ENCODE measurements at regions not wholly inside any gene's neighbourhood (a gene's known extent, or its start where the extent isn't known, plus 50 kb on each side); places are given as distances from the start of the nearest gene placed in this dataset.

GRCh38 chr13:50574731-50575130, 268.8 kb downstream of the DLEU7 start:
- no peak for DNase-seq (ENCODE audit: low read depth in 2 of 2)

GRCh38 chr13:50575138-50575537, 268.4 kb downstream of the DLEU7 start:
- no peak for DNase-seq (ENCODE audit: low read depth in 2 of 2)

- no peak for DNase-seq (ENCODE audit: low read depth in 2 of 2)
Observed at GRCh38 chr13:50576156-50576555, 267.3 kb downstream of the DLEU7 start.

GRCh38 chr13:50577806-50578205, 265.7 kb downstream of the DLEU7 start:
- no peak for DNase-seq (ENCODE audit: low read depth in 2 of 2)

- no peak for DNase-seq (ENCODE audit: low read depth in 2 of 2)
Observed at GRCh38 chr13:50580684-50581305, 262.7 kb downstream of the DLEU7 start.

- no peak for DNase-seq (ENCODE audit: low read depth in 2 of 2)
Observed at GRCh38 chr13:50581586-50582196, 261.8 kb downstream of the DLEU7 start.

GRCh38 chr13:50584856-50585580, 258.5 kb downstream of the DLEU7 start:
- no peak for DNase-seq (ENCODE audit: low read depth in 2 of 2)

- DNase-seq (ENCODE audit: low read depth in 2 of 2): no peak
Observed at GRCh38 chr13:50585674-50586413, 257.6 kb downstream of the DLEU7 start.

- DNase-seq (ENCODE audit: low read depth in 2 of 2): no peak
Observed at GRCh38 chr13:50586414-50587083, 256.9 kb downstream of the DLEU7 start.

- no peak for DNase-seq (ENCODE audit: low read depth in 2 of 2)
Observed at GRCh38 chr13:50587115-50587514, 256.4 kb downstream of the DLEU7 start.

GRCh38 chr13:50587645-50588373, 255.7 kb downstream of the DLEU7 start:
- no peak for DNase-seq (ENCODE audit: low read depth in 2 of 2)

GRCh38 chr13:50588491-50589130, 254.9 kb downstream of the DLEU7 start:
- no peak for DNase-seq (ENCODE audit: low read depth in 2 of 2)

- no peak for DNase-seq (ENCODE audit: low read depth in 2 of 2)
Observed at GRCh38 chr13:50589139-50589538, 254.4 kb downstream of the DLEU7 start.

GRCh38 chr13:50589651-50590054, 253.8 kb downstream of the DLEU7 start:
- DNase-seq (ENCODE audit: low read depth in 2 of 2): no peak

GRCh38 chr13:50592412-50593155, 250.9 kb downstream of the DLEU7 start:
- DNase-seq (ENCODE audit: low read depth in 2 of 2): no peak

GRCh38 chr13:50593207-50593606, 250.3 kb downstream of the DLEU7 start:
- DNase-seq (ENCODE audit: low read depth in 2 of 2): no peak

- peak; percentile 12 to 34 for DNase-seq (ENCODE audit: low read depth in 2 of 2)
Observed at GRCh38 chr13:50594276-50595051, 249.0 kb downstream of the DLEU7 start.

GRCh38 chr13:50595196-50595595, 248.3 kb downstream of the DLEU7 start:
- no peak for DNase-seq (ENCODE audit: low read depth in 2 of 2)

GRCh38 chr13:50596156-50596555, 247.3 kb downstream of the DLEU7 start:
- no peak for DNase-seq (ENCODE audit: low read depth in 2 of 2)
